MCF 10A (cell line): ENCODE measurements at regions not wholly inside any gene's neighbourhood (a gene's known extent, or its start where the extent isn't known, plus 50 kb on each side); places are given as distances from the start of the nearest gene placed in this dataset.

Experiments used
- BruUV-seq: library from RNA; stranded (reverse); fragments of 400-500 nt; replicated peaks from 2 replicates; lab custom pipeline; 2021; lab: Mats Ljungman, UMichigan
- CTCF ChIA-PET: fragments of 300-600 bp; sonication (Branson Sonifier 250); formaldehyde crosslinking; extraction: SDS; loops from one replicate; lab custom pipeline; 2021; ENCODE audit warnings: antibody characterized with exemption, inconsistent platforms; lab: Yijun Ruan, JAX
- POLR2A ChIA-PET: fragments of 300-600, 350-650 bp; sonication (Branson Sonifier 250); formaldehyde crosslinking; extraction: SDS; loops from one replicate; lab custom pipeline; 2020; ENCODE audit warnings: antibody characterized with exemption, inconsistent platforms; lab: Yijun Ruan, JAX
- DNase-seq: peaks from one replicate; pipeline ENCODE4 v3.0.0-alpha.2; 2018; ENCODE audit not compliant: unreplicated experiment
- H3K27ac Mint-ChIP-seq: one replicate; pipeline ENCODE4 v1.8.0; 2022; ENCODE audit warnings: mild to moderate bottlenecking, low read depth, mixed read lengths; ENCODE audit not compliant: unreplicated experiment
- H3K27me3 Mint-ChIP-seq: one replicate; pipeline ENCODE4 v1.8.0; 2022; ENCODE audit warnings: mixed read lengths; ENCODE audit not compliant: insufficient read depth, unreplicated experiment
- H3K36me3 Mint-ChIP-seq: one replicate; pipeline ENCODE4 v1.8.0; 2022; ENCODE audit warnings: mild to moderate bottlenecking, moderate library complexity, mixed read lengths; ENCODE audit not compliant: insufficient read depth, unreplicated experiment
- H3K4me1 Mint-ChIP-seq: one replicate; pipeline ENCODE4 v1.8.0; 2022; ENCODE audit warnings: mixed read lengths; ENCODE audit not compliant: insufficient read depth, unreplicated experiment
- H3K4me3 Mint-ChIP-seq: one replicate; pipeline ENCODE4 v1.8.0; 2022; ENCODE audit warnings: mild to moderate bottlenecking, moderate library complexity, mixed read lengths; ENCODE audit not compliant: unreplicated experiment
- H3K9me3 Mint-ChIP-seq: one replicate; pipeline ENCODE4 v1.8.0; 2022; ENCODE audit warnings: mixed read lengths; ENCODE audit not compliant: unreplicated experiment
- CTCF ChIP-seq: fragments of 200-600 bp; IDR thresholded peaks from one replicate; pipeline ENCODE4 v1.8.0; 2022; ENCODE audit warnings: antibody characterized with exemption, mild to moderate bottlenecking; ENCODE audit not compliant: unreplicated experiment
- intact Hi-C: fragments of 100-400 bp; cut with micrococcal nuclease; formaldehyde crosslinking; loops from 2 replicates; pipeline ENCODE4 v1.14.1; 2022

DNA sequence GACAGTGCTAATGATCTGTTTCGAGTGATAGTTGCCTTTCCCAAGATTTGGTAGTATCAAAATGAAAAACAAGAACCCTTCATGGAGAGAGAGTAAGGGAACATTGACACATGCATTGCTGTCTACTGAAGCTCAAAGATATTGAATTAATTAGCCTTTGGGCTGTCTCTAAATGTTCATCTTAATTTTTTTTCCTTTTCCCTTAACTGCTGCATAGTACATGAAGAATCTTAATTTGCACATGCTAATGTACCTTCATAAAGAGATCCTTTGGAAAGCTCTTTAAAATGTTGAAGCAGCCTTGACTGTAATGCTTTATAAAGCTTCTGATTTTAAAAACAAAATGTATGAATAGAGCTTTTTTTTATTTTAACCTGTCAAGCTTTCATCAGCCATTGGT is 452.2 kb downstream of the TUSC7 start:
- Mint-ChIP-seq H3K27me3 (peaks cover 34% of the 10 kb centered on the region), H3K4me3 (no peak overlapping the region), H3K27ac (no peak overlapping the region), H3K36me3 (no peaks in the 10 kb centered on the region), H3K4me1 (no peaks in the 10 kb centered on the region), H3K9me3 (no peaks in the 10 kb centered on the region)
- ChIA-PET POLR2A (interaction anchor here (0.7 kb wide), 1 partner anchor 345 kb away, joined by 3 read pairs; no protein-coding TSS in a partner anchor), CTCF (interaction anchor here (0.6 kb wide), 3 partner anchors 11 to 1024 kb away, joined by 3 read pairs; no protein-coding TSS in a partner anchor)
- no peak for TF ChIP-seq CTCF
- intact Hi-C loops = no loop called here
- no peak for DNase-seq
- no TSS peak for BruUV-seq

DNA sequence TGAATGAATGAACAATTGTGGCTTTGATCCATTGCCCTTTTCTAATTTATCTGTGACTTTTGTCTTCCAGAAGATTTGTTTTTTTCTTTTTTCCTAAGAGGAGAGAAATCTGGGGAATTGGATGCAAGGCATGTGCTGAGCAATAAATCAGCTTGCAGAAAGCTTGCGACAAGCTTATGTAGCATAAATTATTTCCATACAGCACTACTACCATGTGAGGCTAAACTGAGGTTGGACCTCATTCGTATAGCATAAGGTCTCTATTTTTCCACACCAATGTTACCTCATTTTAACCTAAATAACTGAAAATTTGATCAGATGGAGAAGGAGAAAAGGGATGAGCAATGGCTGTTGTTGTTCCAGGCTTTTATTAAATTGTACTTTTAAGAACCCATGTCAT is 455.6 kb downstream of the TUSC7 start:
- Mint-ChIP-seq H3K27me3 (peaks cover 60% of the 10 kb centered on the region), H3K27ac (no peak overlapping the region), H3K4me3 (no peak overlapping the region), H3K36me3 (no peaks in the 10 kb centered on the region), H3K9me3 (no peaks in the 10 kb centered on the region), H3K4me1 (no peaks in the 10 kb centered on the region)
- CTCF ChIA-PET = interaction anchor here (0.6 kb wide), 1 partner anchor 136 kb away, joined by 3 read pairs; no protein-coding TSS in a partner anchor
- POLR2A ChIA-PET = no interaction called here
- no TSS peak for BruUV-seq
- intact Hi-C loops = no loop called here
- no peak for DNase-seq
- no peak for TF ChIP-seq CTCF

- ChIA-PET CTCF (interaction anchor here (0.5 to 0.6 kb wide), 2 partner anchors 136 to 395 kb away, joined by 3 read pairs; no protein-coding TSS in a partner anchor), POLR2A (no interaction called here)
- TF ChIP-seq CTCF = no peak
These were observed 456.0 kb downstream of the TUSC7 start for GRCh38 chr3:117165601-117166051.

DNA sequence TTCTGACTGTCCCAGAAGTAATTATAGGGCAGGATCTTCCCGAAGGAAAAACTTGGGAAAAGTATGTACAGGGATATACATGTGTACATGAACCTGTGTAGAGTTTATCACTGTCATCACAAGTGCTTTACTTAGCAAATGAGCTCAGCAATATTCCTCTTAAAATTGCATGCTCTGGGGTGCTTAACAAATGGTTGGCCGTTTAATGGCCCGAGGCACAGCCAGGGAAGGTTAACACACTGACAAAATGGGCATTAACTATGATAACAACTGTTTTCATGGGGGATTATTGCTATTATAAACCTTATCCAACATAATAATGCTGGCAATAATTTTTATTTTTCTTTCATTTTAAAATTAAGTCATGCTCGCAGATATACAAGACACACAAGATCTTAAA is 459.3 kb downstream of the TUSC7 start:
- POLR2A ChIA-PET = interaction anchor here (1.2 kb wide), 1 partner anchor 16 kb away, joined by 3 read pairs; no protein-coding TSS in a partner anchor
- H3K9me3 Mint-ChIP-seq = no peaks in the 10 kb centered on the region
- TF ChIP-seq CTCF = no peak
- no TSS peak for BruUV-seq
- H3K27me3 Mint-ChIP-seq = peaks cover 95% of the 10 kb centered on the region
- no peak overlapping the region for H3K4me3 Mint-ChIP-seq
- intact Hi-C loops = no loop called here
- H3K27ac Mint-ChIP-seq = no peak overlapping the region
- no peaks in the 10 kb centered on the region for H3K4me1 Mint-ChIP-seq
- no peak for DNase-seq
- H3K36me3 Mint-ChIP-seq = no peaks in the 10 kb centered on the region
- CTCF ChIA-PET = interaction anchor here (0.6 to 0.7 kb wide), 2 partner anchors 78 to 527 kb away, joined by 3 to 4 read pairs; no protein-coding TSS in a partner anchor

More at GRCh38 chr3:117165601-117166051, 456.0 kb downstream of the TUSC7 start:
- no peaks in the 10 kb centered on the region for H3K4me1 Mint-ChIP-seq
- H3K27ac Mint-ChIP-seq = no peak overlapping the region
- H3K36me3 Mint-ChIP-seq = no peaks in the 10 kb centered on the region
- H3K4me3 Mint-ChIP-seq = no peak overlapping the region
- BruUV-seq = no TSS peak
- H3K9me3 Mint-ChIP-seq = no peaks in the 10 kb centered on the region
- intact Hi-C loops = no loop called here
- DNase-seq = no peak
- H3K27me3 Mint-ChIP-seq = peaks cover 65% of the 10 kb centered on the region
